Activated CD4-positive, alpha-beta T cell treated with anti-CD3 and anti-CD28 coated beads, Interleukin-2, amount 50 U/mL, for 24 hours (primary cell): ENCODE measurements at regions not wholly inside any gene's neighbourhood (a gene's known extent, or its start where the extent isn't known, plus 50 kb on each side); places are given as distances from the start of the nearest gene placed in this dataset.

Experiments
- DNase-seq, 2 donors: peaks; one replicate each; pipeline ENCODE4 v3.0.0-alpha.2; 2020; ENCODE audit warnings: low read depth in 1 of 2, low spot score in 1 of 2

- DNase-seq = no peak
These were observed 121.9 kb downstream of the RPLP1 start for GRCh38 chr15:69574506-69574905.

GRCh38 chr15:69575387-69575786, 122.8 kb downstream of the RPLP1 start:
- DNase-seq = no peak

GRCh38 chr15:69576035-69576526, 123.5 kb downstream of the RPLP1 start:
- DNase-seq = peak; percentile 59 to 64

GRCh38 chr15:69576948-69577351, 124.3 kb downstream of the RPLP1 start:
- DNase-seq = no peak

- DNase-seq = no peak
These were observed 124.8 kb downstream of the RPLP1 start for GRCh38 chr15:69577397-69577796.

- DNase-seq = no peak
These were observed 125.6 kb downstream of the RPLP1 start for GRCh38 chr15:69578252-69578651.

GRCh38 chr15:69578787-69579583, 126.4 kb downstream of the RPLP1 start:
- no peak for DNase-seq

GRCh38 chr15:69579950-69580618, 127.5 kb downstream of the RPLP1 start:
- no peak for DNase-seq

GRCh38 chr15:69583626-69584025, 131.0 kb downstream of the RPLP1 start:
- no peak for DNase-seq

- no peak for DNase-seq
These were observed 133.3 kb downstream of the RPLP1 start for GRCh38 chr15:69585937-69586336.

- DNase-seq = no peak
These were observed 134.1 kb downstream of the RPLP1 start for GRCh38 chr15:69586721-69587120.

GRCh38 chr15:69587723-69588426, 135.3 kb downstream of the RPLP1 start:
- no peak for DNase-seq

- DNase-seq = no peak
These were observed 137.6 kb downstream of the RPLP1 start for GRCh38 chr15:69590201-69590710.

GRCh38 chr15:69590932-69591524, 138.4 kb downstream of the RPLP1 start:
- DNase-seq = no peak

GRCh38 chr15:69591905-69592508, 139.4 kb downstream of the RPLP1 start:
- DNase-seq = no peak

GRCh38 chr15:69592954-69593353, 140.3 kb downstream of the RPLP1 start:
- no peak for DNase-seq

GRCh38 chr15:69593488-69593887, 140.9 kb downstream of the RPLP1 start:
- DNase-seq = no peak

- DNase-seq = no peak
These were observed 141.7 kb downstream of the RPLP1 start for GRCh38 chr15:69593981-69594966.

GRCh38 chr15:69595009-69595791, 142.6 kb downstream of the RPLP1 start:
- DNase-seq = no peak
